ENCODE measurements at regions not wholly inside any gene's neighbourhood (a gene's known extent, or its start where the extent isn't known, plus 50 kb on each side); places are given as distances from the start of the nearest gene placed in this dataset.

GRCh38 chr9:27963836-27964235 lies 390.6 kb upstream of the C9orf72 start:
- Histone ChIP-seq H3K9ac (ENCODE audit: extremely low read depth, insufficient read length, low read length) (no peak overlapping the region), H3K4me2 (ENCODE audit: insufficient read depth, insufficient read length, low read length) (no peak overlapping the region), H3K4me1 (ENCODE audit: insufficient read depth, low read length) (no peaks in the 10 kb centered on the region), H4K20me1 (ENCODE audit: control insufficient read depth, insufficient read depth, insufficient read length) (no peaks in the 10 kb centered on the region), H3K18ac (ENCODE audit: insufficient read length, low read depth, low read length) (no peak overlapping the region), H3K4ac (ENCODE audit: low read depth, low read length) (no peak overlapping the region), H2AK5ac (ENCODE audit: insufficient read length, low read length) (no peak overlapping the region), H3T11ph (ENCODE audit: low read length) (no peak overlapping the region), H2BK15ac (ENCODE audit: low read depth, low read length) (no peak overlapping the region), H3K56ac (ENCODE audit: insufficient read length, low read depth, low read length) (no peak overlapping the region), H2BK120ac (ENCODE audit: low read depth, low read length, poor library complexity, severe bottlenecking) (no peak overlapping the region), H2BK12ac (ENCODE audit: insufficient read length, low read depth, low read length) (no peak overlapping the region), H3K14ac (ENCODE audit: insufficient read depth, low read length) (no peak overlapping the region), H2BK20ac (ENCODE audit: low read depth, low read length, poor library complexity, severe bottlenecking) (no peak overlapping the region), H4K5ac (ENCODE audit: insufficient read length, low read depth, low read length) (no peak overlapping the region), H2AFZ (ENCODE audit: low read length) (no peak overlapping the region), H3K9me3 (ENCODE audit: control insufficient read depth, low read depth, low read length) (no peaks in the 10 kb centered on the region), H4K8ac (replicated peaks; ENCODE audit: insufficient read length, low read depth, low read length) (no peak overlapping the region), H2BK5ac (ENCODE audit: insufficient read length, low read length) (no peak overlapping the region), H3K27me3 (ENCODE audit: insufficient read depth, low read length) (no peaks in the 10 kb centered on the region), H3K79me2 (ENCODE audit: insufficient read depth, low read length) (no peaks in the 10 kb centered on the region), H4K91ac (ENCODE audit: insufficient read length, low read depth, low read length) (no peak overlapping the region), H3K79me1 (ENCODE audit: insufficient read depth, low read depth, low read length, poor library complexity, severe bottlenecking) (no peaks in the 10 kb centered on the region), H3K23ac (ENCODE audit: insufficient read length, low read depth, low read length) (no peak overlapping the region), H3K23me2 (ENCODE audit: insufficient read length, low read depth, low read length, poor library complexity, severe bottlenecking) (no peaks in the 10 kb centered on the region), H3K27ac (ENCODE audit: insufficient read length, low read depth, low read length) (no peak overlapping the region)
- Mint-ChIP-seq H3K36me3 (ENCODE audit: insufficient read depth in 1 of 3, low read depth in 3 of 3) (peaks cover 0 to 3% (median 0%) of the 10 kb centered on the region in 3 experiments; a peak in 1 of 7 replicates), H3K9me3 (no peaks in the 10 kb centered on the region; a peak in 1 of 5 replicates), H3K27me3 (ENCODE audit: low read depth) (no peaks in the 10 kb centered on the region), H3K4me1 (0 out of 4 replicates have a peak, but pooled peaks cover 0 to 5% of the 10 kb centered on the region in 2 experiments), H3K4me3 (no peak overlapping the region), H3K27ac (no peak overlapping the region)
- no peak for TF ChIP-seq CTCF (conservative IDR thresholded peaks at IDR 0.05)
- DNase-seq: no peak

Data from H9 (cell line).